ENCODE measurements at regions not wholly inside any gene's neighbourhood (a gene's known extent, or its start where the extent isn't known, plus 50 kb on each side); places are given as distances from the start of the nearest gene placed in this dataset.

DNA sequence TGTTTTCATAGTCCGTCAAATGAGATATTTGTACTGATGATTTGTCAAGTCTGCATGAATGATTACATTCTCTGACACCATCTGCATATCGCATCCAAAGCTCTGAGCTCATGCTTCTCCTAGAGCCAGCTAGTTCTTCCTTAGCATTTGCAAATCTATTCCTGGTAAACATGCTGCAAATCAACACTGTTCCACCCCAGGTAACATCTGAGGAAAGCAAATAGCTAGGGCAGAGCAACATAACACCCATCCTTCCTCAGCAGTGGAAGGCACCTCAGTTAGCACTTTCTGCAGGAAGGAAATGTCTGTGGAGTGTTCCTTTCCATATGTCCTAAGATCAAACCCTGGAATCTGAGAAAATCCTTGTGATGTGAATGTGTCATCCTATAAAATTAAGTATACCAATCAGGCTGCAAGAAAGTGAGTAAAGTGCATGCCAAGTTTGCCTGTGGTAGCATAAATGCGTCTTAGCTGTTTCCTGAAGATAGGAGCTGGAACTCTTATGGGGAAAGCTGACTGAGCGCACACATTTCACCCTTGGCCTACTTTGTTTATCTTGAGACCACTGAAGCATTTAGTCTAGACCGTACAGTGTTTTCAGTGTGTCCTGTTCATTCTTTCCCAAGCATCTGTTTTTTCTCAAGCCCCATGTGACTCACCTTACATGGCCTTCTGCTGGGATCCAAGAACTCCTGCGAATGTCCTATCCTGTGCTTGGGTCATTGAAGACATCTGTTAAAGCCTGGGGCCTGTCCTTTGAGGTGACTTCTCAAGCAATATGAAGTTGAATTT, 50.9 kb upstream of the STARD4 start:
- ATAC-seq (no peak), DNase-seq (no peak)
- Mint-ChIP-seq H3K27me3 (peaks cover 6% of the 10 kb centered on the region), H3K36me3 (ENCODE audit: low read depth) (no peaks in the 10 kb centered on the region), H3K27ac (no peak overlapping the region), H3K9me3 (ENCODE audit: low read depth) (peaks cover 11% of the 10 kb centered on the region), H3K4me3 (no peak overlapping the region), H3K4me1 (no peaks in the 10 kb centered on the region)
- ChIA-PET CTCF (interaction anchor here (0.7 to 2.3 kb wide), 3 partner anchors 13 to 66 kb away, joined by 3 to 9 read pairs (median 3); no protein-coding TSS in a partner anchor), POLR2A (no interaction called here)
- intact Hi-C loops (cut with DNase I, micrococcal nuclease): no loop called here

- H3K4me1 Mint-ChIP-seq: no peaks in the 10 kb centered on the region
- no peak overlapping the region for H3K27ac Mint-ChIP-seq
- intact Hi-C loops (cut with DNase I, micrococcal nuclease): no loop called here
- POLR2A ChIA-PET: no interaction called here
- DNase-seq: no peak
- no peaks in the 10 kb centered on the region for H3K36me3 Mint-ChIP-seq (ENCODE audit: low read depth)
- CTCF ChIA-PET: interaction anchor here (0.6 to 2.3 kb wide), 7 partner anchors 9 to 85 kb away, joined by 3 to 9 read pairs (median 3); no protein-coding TSS in a partner anchor
- H3K4me3 Mint-ChIP-seq: no peak overlapping the region
- ATAC-seq: no peak
- H3K27me3 Mint-ChIP-seq: peaks cover 6% of the 10 kb centered on the region
- H3K9me3 Mint-ChIP-seq (ENCODE audit: low read depth): peaks cover 11% of the 10 kb centered on the region
Observed at GRCh38 chr5:111562561-111562960, 50.2 kb upstream of the STARD4 start.

All from activated CD4-positive, alpha-beta T cell treated with anti-CD3 and anti-CD28 coated beads for 36 hours (primary cell).